ENCODE measurements at regions not wholly inside any gene's neighbourhood (a gene's known extent, or its start where the extent isn't known, plus 50 kb on each side); places are given as distances from the start of the nearest gene placed in this dataset.
"Not testable (repeated sequence)": the region's sequence is repeated elsewhere in the genome, so short reads cannot be mapped to it uniquely, and the experiment has no call there.

GRCh38 chr5:21452449-21452848 is 1400.7 kb downstream of the CDH12 start:
- H3K36me3 ChIP-seq (ENCODE audit: low read depth) = no peaks in the 10 kb centered on the region
- H3K4me3 ChIP-seq (ENCODE audit: severe bottlenecking) = no peak overlapping the region
- ATAC-seq (ENCODE audit: low read depth) (no peak), DNase-seq (ENCODE audit: low spot score) (no peak)
- H3K4me1 ChIP-seq (ENCODE audit: insufficient read depth, poor library complexity, severe bottlenecking) = no peaks in the 10 kb centered on the region
- no peaks in the 10 kb centered on the region for H3K27me3 ChIP-seq (ENCODE audit: insufficient read depth, poor library complexity, severe bottlenecking)
- TF ChIP-seq, protein P1, sequence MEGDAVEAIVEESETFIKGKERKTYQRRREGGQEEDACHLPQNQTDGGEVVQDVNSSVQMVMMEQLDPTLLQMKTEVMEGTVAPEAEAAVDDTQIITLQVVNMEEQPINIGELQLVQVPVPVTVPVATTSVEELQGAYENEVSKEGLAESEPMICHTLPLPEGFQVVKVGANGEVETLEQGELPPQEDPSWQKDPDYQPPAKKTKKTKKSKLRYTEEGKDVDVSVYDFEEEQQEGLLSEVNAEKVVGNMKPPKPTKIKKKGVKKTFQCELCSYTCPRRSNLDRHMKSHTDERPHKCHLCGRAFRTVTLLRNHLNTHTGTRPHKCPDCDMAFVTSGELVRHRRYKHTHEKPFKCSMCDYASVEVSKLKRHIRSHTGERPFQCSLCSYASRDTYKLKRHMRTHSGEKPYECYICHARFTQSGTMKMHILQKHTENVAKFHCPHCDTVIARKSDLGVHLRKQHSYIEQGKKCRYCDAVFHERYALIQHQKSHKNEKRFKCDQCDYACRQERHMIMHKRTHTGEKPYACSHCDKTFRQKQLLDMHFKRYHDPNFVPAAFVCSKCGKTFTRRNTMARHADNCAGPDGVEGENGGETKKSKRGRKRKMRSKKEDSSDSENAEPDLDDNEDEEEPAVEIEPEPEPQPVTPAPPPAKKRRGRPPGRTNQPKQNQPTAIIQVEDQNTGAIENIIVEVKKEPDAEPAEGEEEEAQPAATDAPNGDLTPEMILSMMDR (IDR thresholded peaks at IDR 0.05; ENCODE audit: poor library complexity, severe bottlenecking) = no peak
- H3K9me3 ChIP-seq (ENCODE audit: severe bottlenecking) = no peaks in the 10 kb centered on the region
- no peak overlapping the region for H3K27ac ChIP-seq (ENCODE audit: poor library complexity, severe bottlenecking)

DNA sequence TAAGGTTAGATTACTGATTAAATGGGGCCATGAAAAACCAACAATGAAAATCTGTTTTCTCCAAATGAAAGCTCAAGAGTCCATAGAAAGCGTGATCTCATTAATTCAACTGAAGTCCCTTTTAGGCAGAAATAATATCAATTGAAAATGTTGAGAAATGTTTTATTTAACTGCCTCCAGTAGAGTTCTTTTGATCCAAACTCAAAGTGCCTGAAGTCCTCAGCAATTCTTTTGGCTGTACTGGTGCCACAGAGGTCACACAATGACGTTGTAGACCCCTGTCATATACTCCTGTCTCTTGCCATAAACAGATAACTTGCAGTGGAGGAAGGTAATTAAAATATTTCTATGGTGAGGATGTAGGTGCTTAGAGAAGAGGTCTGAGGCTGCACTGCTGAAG is 1420.5 kb downstream of the CDH12 start:
- H3K4me3 ChIP-seq (ENCODE audit: severe bottlenecking) = no peak overlapping the region
- H3K9me3 ChIP-seq (ENCODE audit: severe bottlenecking) = no peaks in the 10 kb centered on the region
- DNase-seq (ENCODE audit: low spot score) (no peak), ATAC-seq (ENCODE audit: low read depth) (no peak)
- H3K4me1 ChIP-seq (ENCODE audit: insufficient read depth, poor library complexity, severe bottlenecking) = no peaks in the 10 kb centered on the region
- no peak overlapping the region for H3K27ac ChIP-seq (ENCODE audit: poor library complexity, severe bottlenecking)
- H3K27me3 ChIP-seq (ENCODE audit: insufficient read depth, poor library complexity, severe bottlenecking) = no peaks in the 10 kb centered on the region
- TF ChIP-seq, protein P1 (IDR thresholded peaks at IDR 0.05; ENCODE audit: poor library complexity, severe bottlenecking) = no peak
- H3K36me3 ChIP-seq (ENCODE audit: low read depth) = no peaks in the 10 kb centered on the region

GRCh38 chr5:21424907-21425306 is 1428.2 kb downstream of the CDH12 start:
- DNase-seq (ENCODE audit: low spot score) (no peak), ATAC-seq (ENCODE audit: low read depth) (no peak)
- TF ChIP-seq, protein P1 (IDR thresholded peaks at IDR 0.05; ENCODE audit: poor library complexity, severe bottlenecking) = no peak
- Histone ChIP-seq H3K27ac (ENCODE audit: poor library complexity, severe bottlenecking) (no peak overlapping the region), H3K4me1 (ENCODE audit: insufficient read depth, poor library complexity, severe bottlenecking) (no peaks in the 10 kb centered on the region), H3K9me3 (ENCODE audit: severe bottlenecking) (no peaks in the 10 kb centered on the region), H3K27me3 (ENCODE audit: insufficient read depth, poor library complexity, severe bottlenecking) (peaks cover 8% of the 10 kb centered on the region), H3K36me3 (ENCODE audit: low read depth) (no peaks in the 10 kb centered on the region), H3K4me3 (ENCODE audit: severe bottlenecking) (no peak overlapping the region)

- H3K9me3 ChIP-seq (ENCODE audit: severe bottlenecking) = no peaks in the 10 kb centered on the region
- H3K36me3 ChIP-seq (ENCODE audit: low read depth) = no peaks in the 10 kb centered on the region
- H3K4me1 ChIP-seq (ENCODE audit: insufficient read depth, poor library complexity, severe bottlenecking) = no peaks in the 10 kb centered on the region
- no peak overlapping the region for H3K27ac ChIP-seq (ENCODE audit: poor library complexity, severe bottlenecking)
- DNase-seq (ENCODE audit: low spot score) = no peak
- TF ChIP-seq, protein P1 (IDR thresholded peaks at IDR 0.05; ENCODE audit: poor library complexity, severe bottlenecking) = no peak
- H3K4me3 ChIP-seq (ENCODE audit: severe bottlenecking) = no peak overlapping the region
- H3K27me3 ChIP-seq (ENCODE audit: insufficient read depth, poor library complexity, severe bottlenecking) = peaks cover 8% of the 10 kb centered on the region
- ATAC-seq (ENCODE audit: low read depth) = no peak
Observed at GRCh38 chr5:21419383-21419782, 1431.4 kb upstream of the CDH18 start.

- not testable (repeated sequence) for H3K4me1 ChIP-seq (ENCODE audit: insufficient read depth, poor library complexity, severe bottlenecking); H3K36me3 ChIP-seq (ENCODE audit: low read depth); ATAC-seq (ENCODE audit: low read depth); DNase-seq (ENCODE audit: low spot score); H3K4me3 ChIP-seq (ENCODE audit: severe bottlenecking); H3K9me3 ChIP-seq (ENCODE audit: severe bottlenecking); H3K27me3 ChIP-seq (ENCODE audit: insufficient read depth, poor library complexity, severe bottlenecking); H3K27ac ChIP-seq (ENCODE audit: poor library complexity, severe bottlenecking)
Observed at GRCh38 chr5:21402089-21402488, 1414.1 kb upstream of the CDH18 start.

Data from RWPE2 (cell line).